K562 (cell line): ENCODE measurements at regions not wholly inside any gene's neighbourhood (a gene's known extent, or its start where the extent isn't known, plus 50 kb on each side); places are given as distances from the start of the nearest gene placed in this dataset.

Experiments used
- ATAC-seq: fragments of 200-7000 bp; cut with Tn5 transposase; 3 replicates; pipeline ENCODE4 v1.9.1; 2020; ENCODE audit warnings: moderate library complexity
- BruUV-seq: library from RNA; stranded (reverse); fragments of 400-500 nt; replicated peaks from 2 replicates; lab custom pipeline; 2021; lab: Mats Ljungman, UMichigan
- CTCF ChIA-PET: fragments of 300-600 bp; formaldehyde crosslinking; extraction: SDS; loops from one replicate; lab custom pipeline; 2021; ENCODE audit warnings: low intra/inter-chr PET ratio; lab: Yijun Ruan, JAX
- POLR2A ChIA-PET: fragments of 300-600, 350-650 bp; sonication (Branson Sonifier 250); formaldehyde crosslinking; extraction: SDS; loops from one replicate; lab custom pipeline; 2021; ENCODE audit warnings: antibody characterized with exemption, inconsistent platforms; lab: Yijun Ruan, JAX
- DNase-seq, 4 experiments: peaks; one replicate each; pipeline versions ENCODE4 v3.0.0 to v3.0.0-alpha.2; 2011 to 2018; ENCODE audit warnings: low spot score in 3 of 4, mixed read lengths in 3 of 4; ENCODE audit errors: extremely low read depth in 1 of 4
- FAIRE-seq: peaks from 2 replicates; lab custom pipeline; 2011; peaks lifted over from hg19 to GRCh38; lab: Jason Lieb, UNC
- H2AFZ ChIP-seq: 2 replicates; pipeline ENCODE4 v1.6.0; 2011; ENCODE audit warnings: low read depth, low read length, control low read depth, inconsistent platforms
- H3K27ac ChIP-seq: fragments of 200-600 bp; 3 replicates; pipeline ENCODE4 v1.8.0; 2011; ENCODE audit warnings: low read depth, mild to moderate bottlenecking, control low read depth, inconsistent platforms, low read length, moderate library complexity, mixed read lengths; ENCODE audit errors: extremely low read depth
- H3K27me3 ChIP-seq, 2 experiments: fragments of 300-600 bp in 1 of 2; 2 replicates in 1 of 2; 3 replicates in 1 of 2; pipeline versions ENCODE4 v1.6.0 to v1.8.0; 2011; ENCODE audit warnings: inconsistent platforms in 2 of 2, low read length in 2 of 2, mild to moderate bottlenecking in 1 of 2, mixed read lengths in 1 of 2, moderate library complexity in 1 of 2; ENCODE audit not compliant: control insufficient read depth in 2 of 2, insufficient read depth in 2 of 2
- H3K36me3 ChIP-seq: fragments of 300-600 bp; 3 replicates; pipeline ENCODE4 v1.8.0; 2011; ENCODE audit warnings: mild to moderate bottlenecking, low read length, inconsistent platforms; ENCODE audit not compliant: control insufficient read depth, insufficient read depth
- H3K4me1 ChIP-seq, 2 experiments: fragments of 200-600 bp in 1 of 2; replicated peaks in 1 of 2; 2 replicates in 1 of 2; 3 replicates in 1 of 2; pipeline versions ENCODE4 v1.5.1 to v1.8.0; 2011; ENCODE audit warnings: inconsistent platforms in 2 of 2, low read length in 2 of 2, mild to moderate bottlenecking in 1 of 2, mixed read lengths in 1 of 2, moderate library complexity in 1 of 2; ENCODE audit not compliant: control insufficient read depth in 2 of 2, insufficient read depth in 2 of 2
- H3K4me2 ChIP-seq: 2 replicates; pipeline ENCODE4 v1.6.1; 2011; ENCODE audit warnings: low read length, control low read depth, inconsistent platforms, mixed read lengths; ENCODE audit not compliant: insufficient read depth
- H3K4me3 ChIP-seq: fragments of 200-600 bp; sonication (generic), shearing (Covaris generic); 2 replicates; pipeline ENCODE4 v1.5.1; 2016; ENCODE audit warnings: control low read depth, inconsistent platforms
- H3K79me2 ChIP-seq: fragments of 200-600 bp; 3 replicates; pipeline ENCODE4 v1.8.0; 2011; ENCODE audit warnings: low read length, inconsistent platforms; ENCODE audit not compliant: control insufficient read depth, insufficient read depth
- H3K9ac ChIP-seq, 2 experiments: 2 replicates each; pipeline versions ENCODE4 v1.6.0 to v1.6.1; 2011; ENCODE audit warnings: low read depth in 2 of 2, low read length in 2 of 2, control low read depth in 1 of 2, inconsistent platforms in 1 of 2, mild to moderate bottlenecking in 1 of 2, mixed read lengths in 1 of 2; ENCODE audit not compliant: insufficient read depth in 1 of 2
- H3K9me1 ChIP-seq: one replicate; pipeline ENCODE4 v1.6.0; 2011; ENCODE audit warnings: inconsistent platforms, mild to moderate bottlenecking, low read length, moderate library complexity; ENCODE audit not compliant: control insufficient read depth, insufficient read depth
- H3K9me3 ChIP-seq: replicated peaks from 2 replicates; pipeline ENCODE4 v1.5.1; 2011; ENCODE audit warnings: low read depth, low read length, inconsistent platforms; ENCODE audit not compliant: control insufficient read depth, insufficient read depth
- H4K20me1 ChIP-seq: replicated peaks from 2 replicates; pipeline ENCODE4 v1.6.1; 2011; ENCODE audit warnings: low read length, inconsistent platforms, mixed read lengths; ENCODE audit not compliant: control insufficient read depth, insufficient read depth
- CEBPG ChIP-seq, 3 experiments: fragments of 200-800 bp in 1 of 3; sonication (Bioruptor generic) in 1 of 3; sonication (generic) in 1 of 3; formaldehyde crosslinking in 1 of 3; IDR thresholded peaks in 2 of 3; conservative IDR thresholded peaks in 1 of 3; 2 replicates each; pipeline versions ENCODE4 v1.6.1 to v1.8.0; 2016 to 2022; ENCODE audit warnings: missing compliant biosample characterization in 2 of 3, missing genetic modification characterization in 2 of 3, mild to moderate bottlenecking in 1 of 3, missing genetic modification reagents in 1 of 3
- CREM ChIP-seq: IDR thresholded peaks from 2 replicates; pipeline ENCODE4 v1.6.1; 2014; ENCODE audit warnings: antibody characterized with exemption, low read depth
- CXXC5 ChIP-seq: fragments of 250-450 bp; sonication (Bioruptor Pico); IDR thresholded peaks from 2 replicates; pipeline ENCODE4 v1.8.0; 2022; ENCODE audit warnings: inconsistent platforms, mild to moderate bottlenecking, moderate library complexity
- EHMT2 ChIP-seq: fragments of 450-650 bp; IDR thresholded peaks from 2 replicates; pipeline ENCODE4 v1.6.1; 2018; ENCODE audit warnings: antibody characterized with exemption
- ELF2 ChIP-seq: fragments of 250-450 bp; sonication (Bioruptor Pico); IDR thresholded peaks from 2 replicates; pipeline ENCODE4 v1.5.0; 2021; ENCODE audit warnings: mild to moderate bottlenecking
- ETV5 ChIP-seq: sonication (generic); formaldehyde crosslinking; IDR thresholded peaks from 2 replicates; pipeline ENCODE4 v1.4.0; 2020; ENCODE audit warnings: low read depth, mild to moderate bottlenecking, missing genetic modification reagents
- FOXJ2 ChIP-seq: fragments of 200-800 bp; sonication (Bioruptor generic); IDR thresholded peaks from 2 replicates; pipeline ENCODE4 v1.6.1; 2016; ENCODE audit warnings: missing genetic modification characterization, missing compliant biosample characterization
- HNRNPH1 ChIP-seq: fragments of 200-400 bp; formaldehyde crosslinking; optimal IDR thresholded peaks from 2 replicates; pipeline ENCODE3; 2017; ENCODE audit warnings: low read depth, mild to moderate bottlenecking, low read length, moderate library complexity
- HNRNPLL ChIP-seq: fragments of 200-400 bp; formaldehyde crosslinking; IDR thresholded peaks from 2 replicates; pipeline ENCODE4 v1.6.1; 2017; ENCODE audit warnings: low read length, low read depth, mild to moderate bottlenecking; ENCODE audit not compliant: poor library complexity, severe bottlenecking
- ID3 ChIP-seq, 2 experiments: fragments of 250-450 bp in 1 of 2; fragments of 450-650 bp in 1 of 2; sonication (Bioruptor Pico) in 1 of 2; IDR thresholded peaks; 2 replicates each; pipeline versions ENCODE4 v1.6.1 to v1.8.0; 2016 to 2021; ENCODE audit warnings: mild to moderate bottlenecking in 2 of 2, moderate library complexity in 2 of 2, missing compliant biosample characterization in 1 of 2, missing genetic modification characterization in 1 of 2
- KLF13 ChIP-seq: fragments of 450-650 bp; IDR thresholded peaks from 2 replicates; pipeline ENCODE4 v1.6.1; 2016; ENCODE audit warnings: missing genetic modification characterization, low read depth, mild to moderate bottlenecking, missing compliant biosample characterization, moderate library complexity, borderline replicate concordance
- LARP7 ChIP-seq: fragments of 450-650 bp; IDR thresholded peaks from 2 replicates; pipeline ENCODE4 v1.6.1; 2016
- MLX ChIP-seq, 2 experiments: fragments of 450-650 bp in 1 of 2; sonication (generic) in 1 of 2; formaldehyde crosslinking; conservative IDR thresholded peaks; 2 replicates each; pipeline versions ENCODE4 v1.4.0 to v1.8.1; 2020 to 2022; ENCODE audit warnings: mild to moderate bottlenecking in 1 of 2, missing genetic modification reagents in 1 of 2
- PYGO2 ChIP-seq: fragments of 450-650 bp; IDR thresholded peaks from 2 replicates; pipeline ENCODE4 v1.6.1; 2016; ENCODE audit warnings: mild to moderate bottlenecking, missing genetic modification characterization, moderate library complexity, missing compliant biosample characterization
- SP2 ChIP-seq: IDR thresholded peaks from 2 replicates; pipeline ENCODE4 v1.6.1; 2011; ENCODE audit warnings: mild to moderate bottlenecking, low read depth, low read length, moderate library complexity; ENCODE audit not compliant: poor library complexity, severe bottlenecking; ENCODE audit errors: extremely low read depth
- STAT5A ChIP-seq: IDR thresholded peaks from 2 replicates; pipeline ENCODE4 v1.6.1; 2012; ENCODE audit warnings: low read length, inconsistent platforms, borderline replicate concordance
- TAF9B ChIP-seq: fragments of 450-650 bp; IDR thresholded peaks from 2 replicates; pipeline ENCODE4 v1.6.1; 2018; ENCODE audit warnings: mild to moderate bottlenecking; ENCODE audit not compliant: partially characterized antibody
- TCF7 ChIP-seq: sonication (generic); IDR thresholded peaks from 2 replicates; pipeline ENCODE4 v1.6.1; 2016; ENCODE audit warnings: antibody characterized with exemption, borderline replicate concordance
- ZNF121 ChIP-seq: sonication (generic); formaldehyde crosslinking; conservative IDR thresholded peaks from 2 replicates; pipeline ENCODE4 v1.8.0; 2022; ENCODE audit warnings: missing genetic modification reagents
- ZNF41 ChIP-seq: fragments of 250-450 bp; sonication (Bioruptor Pico); conservative IDR thresholded peaks from 2 replicates; pipeline ENCODE4 v1.4.0; 2020; ENCODE audit warnings: mild to moderate bottlenecking
- ZNF699 ChIP-seq: fragments of 250-450 bp; sonication (Bioruptor Pico); IDR thresholded peaks from 2 replicates; pipeline ENCODE4 v1.8.0; 2021; ENCODE audit warnings: mild to moderate bottlenecking, moderate library complexity; ENCODE audit not compliant: insufficient replicate concordance
- ZNF77 ChIP-seq: fragments of 250-450 bp; sonication (Bioruptor Pico); IDR thresholded peaks from 2 replicates; pipeline ENCODE4 v1.5.0; 2020
- WGBS: fragments of 100-300 bp; shearing (Covaris generic); methylation state at CpG from one replicate; pipeline ENCODE4 v1.1.6; 2016; ENCODE audit warnings: low coverage, mixed read lengths; ENCODE audit not compliant: insufficient coverage; ENCODE audit errors: missing lambda C conversion rate; 5-methylcytosine and 5-hydroxymethylcytosine counted together
- in situ Hi-C: fragments of 300-500 bp; cut with MboI; formaldehyde crosslinking; loops from 4 replicates; pipeline ENCODE4 v1.15.0; 2018; ENCODE audit warnings: inconsistent platforms, mixed read lengths
- intact Hi-C: fragments of 100-400 bp; cut with micrococcal nuclease; formaldehyde crosslinking; loops from 2 replicates; pipeline ENCODE4 v1.14.2; 2022

GRCh38 chr13:61812286-61812685, 396.6 kb upstream of the PCDH20 start (continued):
- no peak for TF ChIP-seq ETV5 (CRISPR knock-in tag)
- TF ChIP-seq CEBPG (CRISPR knock-in tag; IDR thresholded peaks at IDR 0.05) = no peak
- no peak for TF ChIP-seq CEBPG (tag; conservative IDR thresholded peaks at IDR 0.05 in 1 of 2, IDR thresholded peaks at IDR 0.05 in 1 of 2)
- no peak for TF ChIP-seq ZNF699 (CRISPR knock-in tag)
- no peak for TF ChIP-seq MLX (CRISPR knock-in tag; conservative IDR thresholded peaks at IDR 0.05)

DNA sequence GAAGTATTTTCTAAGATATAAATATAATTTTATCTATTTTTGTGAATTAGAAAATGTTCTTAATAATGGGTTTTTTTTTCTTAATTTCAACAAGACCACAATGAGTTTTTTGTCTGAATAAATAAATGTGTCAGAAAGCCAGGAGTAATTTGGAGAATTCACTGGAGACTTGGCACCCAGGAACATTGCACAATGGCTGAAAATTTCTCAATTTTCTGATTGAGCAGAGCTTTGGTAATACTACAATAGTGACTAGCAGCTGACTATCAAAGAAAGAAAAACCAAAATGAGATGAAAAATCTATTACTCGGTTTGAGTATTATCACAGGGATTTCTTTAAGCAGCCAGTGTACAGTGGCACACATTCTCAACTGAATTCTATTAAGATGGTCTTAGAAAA, 394.4 kb upstream of the PCDH20 start:
- BruUV-seq = no TSS peak
- 0% methylated on average over 1 of the region's 1 CpG for WGBS
- Histone ChIP-seq H3K9ac (no peak overlapping the region), H3K79me2 (no peaks in the 10 kb centered on the region), H4K20me1 (no peaks in the 10 kb centered on the region), H3K4me2 (no peak overlapping the region), H3K4me3 (no peak overlapping the region), H3K9me3 (no peaks in the 10 kb centered on the region), H3K4me1 (no peaks in the 10 kb centered on the region), H2AFZ (no peak overlapping the region), H3K27ac (no peak overlapping the region), H3K27me3 (no peaks in the 10 kb centered on the region), H3K36me3 (no peaks in the 10 kb centered on the region), H3K9me1 (no peaks in the 10 kb centered on the region)
- DNase-seq (no peak), ATAC-seq (no peak), FAIRE-seq (no peak)
- in situ Hi-C loops (no loop called here), intact Hi-C loops (no loop called here)
- TF ChIP-seq TAF9B = no peak
- no peak for TF ChIP-seq TCF7
- TF ChIP-seq PYGO2 (tag) = no peak
- no peak for TF ChIP-seq ZNF77 (CRISPR knock-in tag)
- no peak for TF ChIP-seq EHMT2
- no peak for TF ChIP-seq HNRNPLL
- no peak for TF ChIP-seq ELF2 (CRISPR knock-in tag)
- no peak for TF ChIP-seq ZNF41 (CRISPR knock-in tag)
- TF ChIP-seq STAT5A = no peak
- TF ChIP-seq SP2 = no peak
- no peak for TF ChIP-seq ZNF121 (CRISPR knock-in tag)
- TF ChIP-seq ID3 (CRISPR knock-in tag; IDR thresholded peaks at IDR 0.05) = no peak
- TF ChIP-seq ID3 (tag; IDR thresholded peaks at IDR 0.05) = no peak
- TF ChIP-seq CXXC5 (CRISPR knock-in tag) = no peak
- TF ChIP-seq KLF13 (tag) = no peak
- TF ChIP-seq LARP7 = no peak
- TF ChIP-seq FOXJ2 (tag) = no peak
- no peak for TF ChIP-seq HNRNPH1
- TF ChIP-seq CREM = no peak
- CTCF ChIA-PET = no interaction called here
- POLR2A ChIA-PET = no interaction called here
